ENCODE measurements at regions not wholly inside any gene's neighbourhood (a gene's known extent, or its start where the extent isn't known, plus 50 kb on each side); places are given as distances from the start of the nearest gene placed in this dataset.

DNA sequence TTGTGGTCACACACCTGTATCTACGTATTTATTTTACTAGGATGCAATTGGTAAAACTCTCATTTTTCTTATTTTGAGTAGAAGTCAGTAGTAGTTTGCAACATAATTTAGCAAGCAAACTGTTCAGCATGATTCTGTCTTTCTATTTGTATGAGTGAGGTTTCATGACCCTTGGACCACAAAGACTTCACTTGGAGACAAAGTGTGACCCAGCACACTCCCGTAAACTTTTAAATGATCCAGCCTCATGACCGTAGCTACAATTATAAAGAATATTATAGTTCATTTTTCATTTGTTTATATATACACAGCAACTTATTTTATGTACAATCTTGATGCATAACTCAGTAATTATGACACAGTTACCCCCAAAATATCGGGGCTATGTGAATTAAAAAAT, 86.5 kb downstream of the ERCC5 start:
- TF ChIP-seq, protein P1, sequence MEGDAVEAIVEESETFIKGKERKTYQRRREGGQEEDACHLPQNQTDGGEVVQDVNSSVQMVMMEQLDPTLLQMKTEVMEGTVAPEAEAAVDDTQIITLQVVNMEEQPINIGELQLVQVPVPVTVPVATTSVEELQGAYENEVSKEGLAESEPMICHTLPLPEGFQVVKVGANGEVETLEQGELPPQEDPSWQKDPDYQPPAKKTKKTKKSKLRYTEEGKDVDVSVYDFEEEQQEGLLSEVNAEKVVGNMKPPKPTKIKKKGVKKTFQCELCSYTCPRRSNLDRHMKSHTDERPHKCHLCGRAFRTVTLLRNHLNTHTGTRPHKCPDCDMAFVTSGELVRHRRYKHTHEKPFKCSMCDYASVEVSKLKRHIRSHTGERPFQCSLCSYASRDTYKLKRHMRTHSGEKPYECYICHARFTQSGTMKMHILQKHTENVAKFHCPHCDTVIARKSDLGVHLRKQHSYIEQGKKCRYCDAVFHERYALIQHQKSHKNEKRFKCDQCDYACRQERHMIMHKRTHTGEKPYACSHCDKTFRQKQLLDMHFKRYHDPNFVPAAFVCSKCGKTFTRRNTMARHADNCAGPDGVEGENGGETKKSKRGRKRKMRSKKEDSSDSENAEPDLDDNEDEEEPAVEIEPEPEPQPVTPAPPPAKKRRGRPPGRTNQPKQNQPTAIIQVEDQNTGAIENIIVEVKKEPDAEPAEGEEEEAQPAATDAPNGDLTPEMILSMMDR (IDR thresholded peaks at IDR 0.05; ENCODE audit: borderline replicate concordance, control extremely low read depth, extremely low read depth, insufficient read depth, missing control alignments), result no peak

DNA sequence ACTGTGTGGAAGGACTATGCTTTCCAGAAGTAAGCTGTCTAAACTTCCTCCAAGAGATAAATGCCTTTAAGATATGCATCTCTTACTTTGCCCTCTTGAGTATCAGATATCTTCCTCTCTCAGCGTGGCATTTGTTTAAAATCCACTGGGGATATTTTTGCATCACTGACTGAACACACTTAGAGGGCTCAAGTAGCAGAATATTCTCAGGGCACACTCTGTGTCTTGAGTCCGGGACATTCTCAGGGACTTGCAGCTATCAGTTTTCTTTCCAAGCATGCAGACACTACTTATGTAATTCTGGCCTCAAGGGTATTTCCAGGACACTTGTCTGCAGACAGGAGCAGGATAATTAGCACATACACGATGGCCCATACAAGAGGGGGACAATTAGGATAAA, 84.7 kb downstream of the ERCC5 start:
- TF ChIP-seq, protein P1 (IDR thresholded peaks at IDR 0.05; ENCODE audit: borderline replicate concordance, control extremely low read depth, extremely low read depth, insufficient read depth, missing control alignments), result no peak
- in situ Hi-C loops (cut with MboI; ENCODE audit: low sequenced_read_pairs, unreplicated experiment), result no loop called here
- DNase-seq (ENCODE audit: low spot score), result no peak

More for the DNA sequence above, 86.5 kb downstream of the ERCC5 start:
- no peak for DNase-seq (ENCODE audit: low spot score)
- in situ Hi-C loops (cut with MboI; ENCODE audit: low sequenced_read_pairs, unreplicated experiment), result no loop called here

DNA sequence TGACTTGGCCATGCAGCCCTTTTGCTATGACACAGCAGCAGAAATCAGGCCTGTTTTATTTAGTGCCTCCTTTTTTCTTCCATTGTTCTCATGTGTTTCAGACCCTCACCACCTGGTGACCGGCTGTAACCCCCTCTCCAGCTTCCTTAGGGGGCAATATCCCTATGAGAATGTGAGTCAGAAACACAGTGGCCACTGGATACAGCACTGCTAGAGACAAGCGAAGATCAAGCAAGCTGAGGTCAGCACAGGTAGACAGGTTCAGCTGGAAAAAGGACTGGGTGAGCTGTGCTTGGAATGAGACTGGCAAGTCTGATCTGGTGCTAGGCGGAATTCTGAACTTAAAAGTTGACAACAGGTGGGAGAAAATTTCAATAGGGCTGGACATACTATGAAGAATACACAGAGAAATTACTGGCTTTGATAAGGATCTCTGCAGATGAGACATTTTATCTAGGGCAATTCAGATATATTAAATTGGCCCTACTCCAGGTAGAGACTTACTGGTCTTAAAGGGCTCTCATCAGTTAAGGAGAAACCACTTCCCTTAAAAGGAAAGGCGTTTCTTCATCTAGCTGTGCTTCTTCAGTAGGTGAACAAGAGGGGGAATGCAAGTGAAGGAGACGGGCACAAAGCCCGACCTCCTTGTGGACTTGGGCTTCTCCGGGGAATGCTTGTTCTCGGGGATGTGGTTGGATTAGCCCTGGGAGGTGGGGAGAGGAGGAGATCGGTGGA, 83.3 kb downstream of the ERCC5 start:
- TF ChIP-seq, protein P1 (IDR thresholded peaks at IDR 0.05; ENCODE audit: borderline replicate concordance, control extremely low read depth, extremely low read depth, insufficient read depth, missing control alignments), result no peak
- no peak for DNase-seq (ENCODE audit: low spot score)
- in situ Hi-C loops (cut with MboI; ENCODE audit: low sequenced_read_pairs, unreplicated experiment), result no loop called here
